ENCODE measurements at regions not wholly inside any gene's neighbourhood (a gene's known extent, or its start where the extent isn't known, plus 50 kb on each side); places are given as distances from the start of the nearest gene placed in this dataset.

- Histone ChIP-seq H3K4me3 (ENCODE audit: low read length) (no peak overlapping the region), H3K9me2 (replicated peaks; ENCODE audit: insufficient read depth, low read length) (no peaks in the 10 kb centered on the region), H3K27me3 (replicated peaks; ENCODE audit: insufficient read depth, low read length) (no peaks in the 10 kb centered on the region), H3F3A (ENCODE audit: insufficient read depth, low read length) (no peaks in the 10 kb centered on the region), H3K9ac (ENCODE audit: low read length) (no peak overlapping the region), H4K20me1 (ENCODE audit: insufficient read depth, low read length) (no peaks in the 10 kb centered on the region), H3K27ac (ENCODE audit: low read length) (no peak overlapping the region), H3K79me2 (ENCODE audit: low read length) (no peaks in the 10 kb centered on the region), H3K36me3 (replicated peaks; ENCODE audit: insufficient read depth, low read length) (no peaks in the 10 kb centered on the region), H3K4me2 (ENCODE audit: low read depth, low read length) (no peak overlapping the region), H2AFZ (ENCODE audit: low read length) (no peak overlapping the region), H3K9me3 (replicated peaks; ENCODE audit: insufficient read depth, low read length) (no peaks in the 10 kb centered on the region), H3K4me1 (ENCODE audit: low read length) (no peaks in the 10 kb centered on the region)
- no peak for DNase-seq
- TF ChIP-seq CTCF (IDR thresholded peaks at IDR 0.05; ENCODE audit: low read length) (no peak), EZH2phosphoT487 (IDR thresholded peaks at IDR 0.05; ENCODE audit: low read length) (no peak), EZH2 (optimal IDR thresholded peaks at IDR 0.05; ENCODE audit: low read depth, low read length) (no peak)
Measured at GRCh38 chr16:87186446-87186845, 130.7 kb downstream of the C16orf95 start.

GRCh38 chr16:87186876-87187533, 130.2 kb downstream of the C16orf95 start:
- Histone ChIP-seq H3K27me3 (replicated peaks; ENCODE audit: insufficient read depth, low read length) (no peaks in the 10 kb centered on the region), H2AFZ (ENCODE audit: low read length) (no peak overlapping the region)
- no peak for DNase-seq

GRCh38 chr16:87188104-87188503, 129.1 kb downstream of the C16orf95 start:
- Histone ChIP-seq H4K20me1 (ENCODE audit: insufficient read depth, low read length) (no peaks in the 10 kb centered on the region), H3K4me1 (ENCODE audit: low read length) (no peaks in the 10 kb centered on the region), H3F3A (ENCODE audit: insufficient read depth, low read length) (no peaks in the 10 kb centered on the region), H3K4me2 (ENCODE audit: low read depth, low read length) (no peak overlapping the region), H2AFZ (ENCODE audit: low read length) (no peak overlapping the region), H3K4me3 (ENCODE audit: low read length) (no peak overlapping the region), H3K36me3 (replicated peaks; ENCODE audit: insufficient read depth, low read length) (no peaks in the 10 kb centered on the region), H3K79me2 (ENCODE audit: low read length) (no peaks in the 10 kb centered on the region), H3K9me2 (replicated peaks; ENCODE audit: insufficient read depth, low read length) (no peaks in the 10 kb centered on the region), H3K27me3 (replicated peaks; ENCODE audit: insufficient read depth, low read length) (no peaks in the 10 kb centered on the region), H3K27ac (ENCODE audit: low read length) (no peak overlapping the region), H3K9me3 (replicated peaks; ENCODE audit: insufficient read depth, low read length) (no peaks in the 10 kb centered on the region), H3K9ac (ENCODE audit: low read length) (no peak overlapping the region)
- DNase-seq, result no peak
- TF ChIP-seq EZH2phosphoT487 (IDR thresholded peaks at IDR 0.05; ENCODE audit: low read length) (no peak), CTCF (IDR thresholded peaks at IDR 0.05; ENCODE audit: low read length) (no peak), EZH2 (optimal IDR thresholded peaks at IDR 0.05; ENCODE audit: low read depth, low read length) (no peak)

More at GRCh38 chr16:87186876-87187533, 130.2 kb downstream of the C16orf95 start:
- Histone ChIP-seq H3K4me2 (ENCODE audit: low read depth, low read length) (no peak overlapping the region), H3K4me3 (ENCODE audit: low read length) (no peak overlapping the region), H3F3A (ENCODE audit: insufficient read depth, low read length) (no peaks in the 10 kb centered on the region), H3K79me2 (ENCODE audit: low read length) (no peaks in the 10 kb centered on the region), H3K9ac (ENCODE audit: low read length) (no peak overlapping the region), H3K9me3 (replicated peaks; ENCODE audit: insufficient read depth, low read length) (no peaks in the 10 kb centered on the region), H3K27ac (ENCODE audit: low read length) (no peak overlapping the region), H4K20me1 (ENCODE audit: insufficient read depth, low read length) (no peaks in the 10 kb centered on the region), H3K4me1 (ENCODE audit: low read length) (no peaks in the 10 kb centered on the region), H3K36me3 (replicated peaks; ENCODE audit: insufficient read depth, low read length) (no peaks in the 10 kb centered on the region), H3K9me2 (replicated peaks; ENCODE audit: insufficient read depth, low read length) (no peaks in the 10 kb centered on the region)
- TF ChIP-seq EZH2phosphoT487 (IDR thresholded peaks at IDR 0.05; ENCODE audit: low read length), result no peak
- TF ChIP-seq CTCF (IDR thresholded peaks at IDR 0.05; ENCODE audit: low read length), result no peak
- TF ChIP-seq EZH2 (optimal IDR thresholded peaks at IDR 0.05; ENCODE audit: low read depth, low read length), result no peak
